HCT116 (cell line): ENCODE measurements at regions not wholly inside any gene's neighbourhood (a gene's known extent, or its start where the extent isn't known, plus 50 kb on each side); places are given as distances from the start of the nearest gene placed in this dataset.

Source experiments
- ATAC-seq: fragments of 200-7000 bp; cut with Tn5 transposase; 2 replicates; pipeline ENCODE4 v1.9.1; 2020; ENCODE audit warnings: mild to moderate bottlenecking, moderate library complexity
- BruUV-seq: library from RNA; stranded (reverse); fragments of 400-500 nt; replicated peaks from 2 replicates; lab custom pipeline; 2021; lab: Mats Ljungman, UMichigan
- CTCF ChIA-PET: fragments of 300-600 bp; sonication (Branson Sonifier 250); formaldehyde crosslinking; loops from one replicate; lab custom pipeline; 2021; ENCODE audit warnings: antibody characterized with exemption; lab: Charles Lee
- POLR2A ChIA-PET: fragments of 300-600, 350-600 bp; sonication (Branson Sonifier 250); formaldehyde crosslinking; loops from one replicate; lab custom pipeline; 2021; ENCODE audit warnings: antibody characterized with exemption; lab: Charles Lee
- RAD21 ChIA-PET, 2 experiments: fragments of 300-600 bp; sonication (Branson Sonifier 250); formaldehyde crosslinking; loops; one replicate each; lab custom pipeline; 2023; ENCODE audit warnings: low total read pairs in 2 of 2; ENCODE audit not compliant: uncharacterized antibody in 2 of 2, unreplicated experiment in 2 of 2, low non-redundant PET in 1 of 2; lab: Charles Lee
- DNase-seq: peaks from one replicate; pipeline ENCODE4 v3.0.0-alpha.2; 2010; ENCODE audit warnings: low read depth, low spot score
- H2AFZ ChIP-seq: fragments of 200-600 bp; shearing (Covaris generic), sonication (generic); 2 replicates; pipeline ENCODE4 v1.6.1; 2017; ENCODE audit warnings: low read depth, mixed run types, mixed read lengths, antibody characterized with exemption, low read length; ENCODE audit not compliant: poor library complexity, severe bottlenecking
- H3K27ac ChIP-seq: 2 replicates; pipeline ENCODE4 v1.5.1; 2012; ENCODE audit warnings: low read depth, low read length
- H3K27me3 ChIP-seq: fragments of 200-600 bp; sonication (generic); 2 replicates; pipeline ENCODE4 v1.6.1; 2016; ENCODE audit warnings: mixed run types, low read length, mixed read lengths; ENCODE audit not compliant: insufficient read depth
- H3K36me3 ChIP-seq, 2 experiments: fragments of 200-500 bp in 1 of 2; fragments of 200-600 bp in 1 of 2; sonication (Bioruptor generic) in 1 of 2; sonication (generic) in 1 of 2; 2 replicates each; pipeline versions ENCODE4 v1.5.1 to v1.6.1; 2014 to 2016; ENCODE audit warnings: low read length in 2 of 2, inconsistent platforms in 1 of 2, mixed read lengths in 1 of 2, mixed run types in 1 of 2; ENCODE audit not compliant: insufficient read depth in 2 of 2, control insufficient read depth in 1 of 2
- H3K4me1 ChIP-seq, 2 experiments: fragments of 200-600 bp in 1 of 2; sonication (generic) in 1 of 2; 2 replicates each; pipeline versions ENCODE4 v1.5.1 to v1.6.1; 2012 to 2017; ENCODE audit warnings: low read length in 2 of 2, inconsistent platforms in 1 of 2, mild to moderate bottlenecking in 1 of 2, mixed read lengths in 1 of 2, mixed run types in 1 of 2, moderate library complexity in 1 of 2; ENCODE audit not compliant: insufficient read depth in 2 of 2, control insufficient read depth in 1 of 2
- H3K4me2 ChIP-seq: fragments of 200-600 bp; sonication (generic); 2 replicates; pipeline ENCODE4 v1.6.1; 2017; ENCODE audit warnings: mixed run types, low read length, mixed read lengths
- H3K4me3 ChIP-seq, 2 experiments: fragments of 200-600 bp in 1 of 2; sonication (generic) in 1 of 2; replicated peaks in 1 of 2; 2 replicates each; pipeline ENCODE4 v1.5.1; 2011 to 2016; ENCODE audit warnings: low read length in 2 of 2, control low read depth in 1 of 2, low read depth in 1 of 2, mild to moderate bottlenecking in 1 of 2, mixed read lengths in 1 of 2, mixed run types in 1 of 2
- H3K79me2 ChIP-seq: fragments of 200-600 bp; sonication (generic); 2 replicates; pipeline ENCODE4 v1.6.1; 2017; ENCODE audit warnings: mild to moderate bottlenecking, mixed run types, low read length, moderate library complexity, mixed read lengths; ENCODE audit not compliant: insufficient read depth
- H3K9ac ChIP-seq: fragments of 200-600 bp; sonication (generic); 2 replicates; pipeline ENCODE4 v1.6.1; 2016; ENCODE audit warnings: low read length, mixed read lengths
- H3K9me2 ChIP-seq: fragments of 200-600 bp; sonication (generic), shearing (Covaris generic); 2 replicates; pipeline ENCODE4 v1.6.1; 2017; ENCODE audit warnings: mixed run types, mild to moderate bottlenecking, moderate library complexity; ENCODE audit not compliant: insufficient read depth
- H3K9me3 ChIP-seq, 2 experiments: fragments of 200-500 bp in 1 of 2; fragments of 200-600 bp in 1 of 2; sonication (Bioruptor generic) in 1 of 2; sonication (generic) in 1 of 2; 2 replicates each; pipeline ENCODE4 v1.6.1; 2014 to 2017; ENCODE audit warnings: low read length in 2 of 2, mixed read lengths in 2 of 2, inconsistent platforms in 1 of 2, low read depth in 1 of 2, mild to moderate bottlenecking in 1 of 2, mixed run types in 1 of 2, moderate library complexity in 1 of 2; ENCODE audit not compliant: control insufficient read depth in 1 of 2, insufficient read depth in 1 of 2
- H4K20me1 ChIP-seq: fragments of 200-600 bp; sonication (generic), shearing (Covaris generic); 2 replicates; pipeline ENCODE4 v1.6.1; 2017; ENCODE audit warnings: mixed run types, mild to moderate bottlenecking, moderate library complexity; ENCODE audit not compliant: insufficient read depth
- CBX3 ChIP-seq: IDR thresholded peaks from 2 replicates; pipeline ENCODE4 v1.6.1; 2012; ENCODE audit warnings: low read depth
- CEBPB ChIP-seq: IDR thresholded peaks from 2 replicates; pipeline ENCODE4 v1.6.1; 2012; ENCODE audit warnings: low read depth
- CTCF ChIP-seq, 3 experiments: fragments of 200-600 bp in 1 of 3; sonication (generic) in 1 of 3; IDR thresholded peaks in 2 of 3; conservative IDR thresholded peaks in 1 of 3; 2 replicates each; pipeline ENCODE4 v1.5.1; 2012 to 2017; ENCODE audit warnings: low read depth in 2 of 3, low read length in 2 of 3, antibody characterized with exemption in 1 of 3, borderline replicate concordance in 1 of 3, control low read depth in 1 of 3, mild to moderate bottlenecking in 1 of 3, mixed read lengths in 1 of 3, mixed run types in 1 of 3, moderate library complexity in 1 of 3; ENCODE audit not compliant: insufficient read depth in 1 of 3
- EGR1 ChIP-seq: IDR thresholded peaks from 2 replicates; pipeline ENCODE4 v1.6.1; 2012; ENCODE audit warnings: low read depth
- ELF1 ChIP-seq: IDR thresholded peaks from 2 replicates; pipeline ENCODE4 v1.6.1; 2012; ENCODE audit warnings: low read depth, borderline replicate concordance
- EZH2 ChIP-seq: fragments of 200-600 bp; sonication (generic); IDR thresholded peaks from 2 replicates; pipeline ENCODE4 v1.6.1; 2017; ENCODE audit warnings: antibody characterized with exemption, mixed run types
- FOSL1 ChIP-seq: IDR thresholded peaks from 2 replicates; pipeline ENCODE4 v1.6.1; 2012; ENCODE audit warnings: low read depth
- JUND ChIP-seq: IDR thresholded peaks from 2 replicates; pipeline ENCODE4 v1.6.1; 2012
- POLR2A ChIP-seq: IDR thresholded peaks from 2 replicates; pipeline ENCODE4 v1.7.0; 2011; ENCODE audit warnings: borderline replicate concordance; ENCODE audit not compliant: insufficient read depth, insufficient read length; ENCODE audit errors: extremely low read depth
- POLR2AphosphoS5 ChIP-seq: IDR thresholded peaks from 2 replicates; pipeline ENCODE4 v1.6.1; 2011; ENCODE audit warnings: mild to moderate bottlenecking, low read depth, low read length, moderate library complexity
- SIN3A ChIP-seq: IDR thresholded peaks from 2 replicates; pipeline ENCODE4 v1.6.1; 2012; ENCODE audit warnings: low read depth
- SP1 ChIP-seq: IDR thresholded peaks from 2 replicates; pipeline ENCODE4 v1.6.1; 2012; ENCODE audit warnings: low read depth
- SRF ChIP-seq: IDR thresholded peaks from 2 replicates; pipeline ENCODE4 v1.6.1; 2012; ENCODE audit warnings: low read depth
- ZBTB33 ChIP-seq: IDR thresholded peaks from 2 replicates; pipeline ENCODE4 v1.6.1; 2011; ENCODE audit warnings: mild to moderate bottlenecking, low read length, moderate library complexity; ENCODE audit not compliant: insufficient replicate concordance; ENCODE audit errors: extremely low read depth
- ZFX ChIP-seq: fragments of 450-650 bp; IDR thresholded peaks from 2 replicates; pipeline ENCODE4 v1.6.1; 2017
- intact Hi-C: fragments of 100-400 bp; cut with micrococcal nuclease; formaldehyde crosslinking; loops from 2 replicates; pipeline ENCODE4 v1.10.0; 2022
- TF ChIP-seq, protein P1 (sequence below): IDR thresholded peaks from 2 replicates; pipeline ENCODE4 v1.6.1; 2012
- TF ChIP-seq, protein P2 (sequence below): IDR thresholded peaks from 2 replicates; pipeline ENCODE4 v1.6.1; 2012

DNA sequence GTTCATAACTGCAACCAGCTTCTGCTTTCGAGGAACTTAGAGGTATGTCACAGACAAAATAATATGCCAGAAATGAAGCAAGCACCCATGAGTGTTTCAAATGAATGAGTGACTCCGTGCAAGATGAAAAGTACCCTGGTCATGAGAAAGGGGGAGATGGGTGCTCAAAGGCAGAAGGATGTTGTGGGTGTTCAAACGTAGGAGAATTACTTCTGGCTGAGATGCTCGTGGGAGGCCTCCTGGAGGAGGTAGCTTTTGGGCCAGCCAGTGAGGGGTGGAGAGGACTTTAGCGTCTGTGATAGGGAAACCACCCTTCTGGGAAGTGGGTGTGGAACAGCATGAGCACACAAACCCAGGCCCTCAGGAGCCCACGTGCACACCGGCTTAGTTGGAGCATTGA lies 113.8 kb downstream of the SYF2 start:
- no peak overlapping the region for H3K4me3 ChIP-seq
- intact Hi-C loops: loop anchor here (5.0 kb wide), 1 partner anchor 89 kb away; no protein-coding TSS in a partner anchor
- H3K4me1 ChIP-seq: peaks cover 0 to 4% of the 10 kb centered on the region in 2 experiments; a peak in 1 of 4 replicates
- no peaks in the 10 kb centered on the region for H3K79me2 ChIP-seq
- no peaks in the 10 kb centered on the region for H3K9me2 ChIP-seq
- ATAC-seq: no peak
- H3K4me2 ChIP-seq: no peak overlapping the region
- H3K9me3 ChIP-seq: no peaks in the 10 kb centered on the region
- H3K36me3 ChIP-seq: no peaks in the 10 kb centered on the region
- TF ChIP-seq SRF (no peak), FOSL1 (no peak), EZH2 (no peak), EGR1 (no peak), SP1 (no peak), CEBPB (no peak), ZFX (no peak), JUND (no peak), ZBTB33 (no peak), CTCF (IDR thresholded peaks at IDR 0.05 in 2 of 3, conservative IDR thresholded peaks at IDR 0.05 in 1 of 3; ENCODE audit: borderline replicate concordance in 1 of 3, insufficient read depth in 1 of 3, low read depth in 2 of 3, low read length in 2 of 3) (no peak), CBX3 (no peak), ELF1 (no peak), POLR2A (no peak), POLR2AphosphoS5 (no peak), SIN3A (no peak)
- TF ChIP-seq, protein P1, sequence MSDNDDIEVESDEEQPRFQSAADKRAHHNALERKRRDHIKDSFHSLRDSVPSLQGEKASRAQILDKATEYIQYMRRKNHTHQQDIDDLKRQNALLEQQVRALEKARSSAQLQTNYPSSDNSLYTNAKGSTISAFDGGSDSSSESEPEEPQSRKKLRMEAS: no peak
- TF ChIP-seq, protein P2, sequence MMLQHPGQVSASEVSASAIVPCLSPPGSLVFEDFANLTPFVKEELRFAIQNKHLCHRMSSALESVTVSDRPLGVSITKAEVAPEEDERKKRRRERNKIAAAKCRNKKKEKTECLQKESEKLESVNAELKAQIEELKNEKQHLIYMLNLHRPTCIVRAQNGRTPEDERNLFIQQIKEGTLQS: no peak
- POLR2A ChIA-PET: no interaction called here
- CTCF ChIA-PET: no interaction called here
- H4K20me1 ChIP-seq: no peaks in the 10 kb centered on the region
- RAD21 ChIA-PET: no interaction called here
- no TSS peak for BruUV-seq
- H3K27ac ChIP-seq: no peak overlapping the region
- H3K9ac ChIP-seq: no peak overlapping the region
- no peaks in the 10 kb centered on the region for H3K27me3 ChIP-seq
- no peak overlapping the region for H2AFZ ChIP-seq
- DNase-seq: no peak
